K562 (cell line): ENCODE measurements at regions not wholly inside any gene's neighbourhood (a gene's known extent, or its start where the extent isn't known, plus 50 kb on each side); places are given as distances from the start of the nearest gene placed in this dataset.

Experiments
- ATAC-seq: fragments of 200-7000 bp; cut with Tn5 transposase; 3 replicates; pipeline ENCODE4 v1.9.1; 2020; ENCODE audit warnings: moderate library complexity
- BruUV-seq: library from RNA; stranded (reverse); fragments of 400-500 nt; replicated peaks from 2 replicates; lab custom pipeline; 2021; lab: Mats Ljungman, UMichigan
- CTCF ChIA-PET: fragments of 300-600 bp; formaldehyde crosslinking; extraction: SDS; loops from one replicate; lab custom pipeline; 2021; ENCODE audit warnings: low intra/inter-chr PET ratio; lab: Yijun Ruan, JAX
- POLR2A ChIA-PET: fragments of 300-600, 350-650 bp; sonication (Branson Sonifier 250); formaldehyde crosslinking; extraction: SDS; loops from one replicate; lab custom pipeline; 2021; ENCODE audit warnings: antibody characterized with exemption, inconsistent platforms; lab: Yijun Ruan, JAX
- DNase-seq, 4 experiments: peaks; one replicate each; pipeline versions ENCODE4 v3.0.0 to v3.0.0-alpha.2; 2011 to 2018; ENCODE audit warnings: low spot score in 3 of 4, mixed read lengths in 3 of 4; ENCODE audit errors: extremely low read depth in 1 of 4
- FAIRE-seq: peaks from 2 replicates; lab custom pipeline; 2011; peaks lifted over from hg19 to GRCh38; lab: Jason Lieb, UNC
- H2AFZ ChIP-seq: 2 replicates; pipeline ENCODE4 v1.6.0; 2011; ENCODE audit warnings: low read depth, low read length, control low read depth, inconsistent platforms
- H3K27ac ChIP-seq: fragments of 200-600 bp; 3 replicates; pipeline ENCODE4 v1.8.0; 2011; ENCODE audit warnings: low read depth, mild to moderate bottlenecking, control low read depth, inconsistent platforms, low read length, moderate library complexity, mixed read lengths; ENCODE audit errors: extremely low read depth
- H3K27me3 ChIP-seq, 2 experiments: fragments of 300-600 bp in 1 of 2; 2 replicates in 1 of 2; 3 replicates in 1 of 2; pipeline versions ENCODE4 v1.6.0 to v1.8.0; 2011; ENCODE audit warnings: inconsistent platforms in 2 of 2, low read length in 2 of 2, mild to moderate bottlenecking in 1 of 2, mixed read lengths in 1 of 2, moderate library complexity in 1 of 2; ENCODE audit not compliant: control insufficient read depth in 2 of 2, insufficient read depth in 2 of 2
- H3K36me3 ChIP-seq: fragments of 300-600 bp; 3 replicates; pipeline ENCODE4 v1.8.0; 2011; ENCODE audit warnings: mild to moderate bottlenecking, low read length, inconsistent platforms; ENCODE audit not compliant: control insufficient read depth, insufficient read depth
- H3K4me1 ChIP-seq, 2 experiments: fragments of 200-600 bp in 1 of 2; replicated peaks in 1 of 2; 2 replicates in 1 of 2; 3 replicates in 1 of 2; pipeline versions ENCODE4 v1.5.1 to v1.8.0; 2011; ENCODE audit warnings: inconsistent platforms in 2 of 2, low read length in 2 of 2, mild to moderate bottlenecking in 1 of 2, mixed read lengths in 1 of 2, moderate library complexity in 1 of 2; ENCODE audit not compliant: control insufficient read depth in 2 of 2, insufficient read depth in 2 of 2
- H3K4me2 ChIP-seq: 2 replicates; pipeline ENCODE4 v1.6.1; 2011; ENCODE audit warnings: low read length, control low read depth, inconsistent platforms, mixed read lengths; ENCODE audit not compliant: insufficient read depth
- H3K4me3 ChIP-seq: fragments of 200-600 bp; sonication (generic), shearing (Covaris generic); 2 replicates; pipeline ENCODE4 v1.5.1; 2016; ENCODE audit warnings: control low read depth, inconsistent platforms
- H3K79me2 ChIP-seq: fragments of 200-600 bp; 3 replicates; pipeline ENCODE4 v1.8.0; 2011; ENCODE audit warnings: low read length, inconsistent platforms; ENCODE audit not compliant: control insufficient read depth, insufficient read depth
- H3K9ac ChIP-seq, 2 experiments: 2 replicates each; pipeline versions ENCODE4 v1.6.0 to v1.6.1; 2011; ENCODE audit warnings: low read depth in 2 of 2, low read length in 2 of 2, control low read depth in 1 of 2, inconsistent platforms in 1 of 2, mild to moderate bottlenecking in 1 of 2, mixed read lengths in 1 of 2; ENCODE audit not compliant: insufficient read depth in 1 of 2
- H3K9me1 ChIP-seq: one replicate; pipeline ENCODE4 v1.6.0; 2011; ENCODE audit warnings: inconsistent platforms, mild to moderate bottlenecking, low read length, moderate library complexity; ENCODE audit not compliant: control insufficient read depth, insufficient read depth
- H3K9me3 ChIP-seq: replicated peaks from 2 replicates; pipeline ENCODE4 v1.5.1; 2011; ENCODE audit warnings: low read depth, low read length, inconsistent platforms; ENCODE audit not compliant: control insufficient read depth, insufficient read depth
- H4K20me1 ChIP-seq: replicated peaks from 2 replicates; pipeline ENCODE4 v1.6.1; 2011; ENCODE audit warnings: low read length, inconsistent platforms, mixed read lengths; ENCODE audit not compliant: control insufficient read depth, insufficient read depth
- CTCF ChIP-seq, 3 experiments: IDR thresholded peaks in 2 of 3; conservative IDR thresholded peaks in 1 of 3; 2 replicates each; pipeline ENCODE4 v1.5.1; 2011 to 2012; ENCODE audit warnings: low read length in 3 of 3, mild to moderate bottlenecking in 3 of 3, control low read depth in 2 of 3, improper control_type of control experiment in 1 of 3, inconsistent platforms in 1 of 3, low read depth in 1 of 3, mixed read lengths in 1 of 3, moderate library complexity in 1 of 3; ENCODE audit not compliant: insufficient read depth in 2 of 3
- TCFL5 ChIP-seq: fragments of 250-450 bp; sonication (Bioruptor Pico); conservative IDR thresholded peaks from 2 replicates; pipeline ENCODE4 v1.6.1; 2021; ENCODE audit warnings: mild to moderate bottlenecking, moderate library complexity, matching md5 sums
- TFE3 ChIP-seq: fragments of 450-650 bp; formaldehyde crosslinking; IDR thresholded peaks from 2 replicates; pipeline ENCODE4 v1.4.0; 2020; ENCODE audit warnings: mild to moderate bottlenecking, mixed read lengths
- XRCC5 ChIP-seq: fragments of 200-400 bp; formaldehyde crosslinking; IDR thresholded peaks from 2 replicates; pipeline ENCODE4 v1.6.1; 2017; ENCODE audit warnings: low read depth, mild to moderate bottlenecking, low read length
- WGBS: fragments of 100-300 bp; shearing (Covaris generic); methylation state at CpG from one replicate; pipeline ENCODE4 v1.1.6; 2016; ENCODE audit warnings: low coverage, mixed read lengths; ENCODE audit not compliant: insufficient coverage; ENCODE audit errors: missing lambda C conversion rate; 5-methylcytosine and 5-hydroxymethylcytosine counted together
- in situ Hi-C: fragments of 300-500 bp; cut with MboI; formaldehyde crosslinking; loops from 4 replicates; pipeline ENCODE4 v1.15.0; 2018; ENCODE audit warnings: inconsistent platforms, mixed read lengths
- intact Hi-C: fragments of 100-400 bp; cut with micrococcal nuclease; formaldehyde crosslinking; loops from 2 replicates; pipeline ENCODE4 v1.14.2; 2022

GRCh38 chr9:91489361-91489899 lies 65.8 kb upstream of the NFIL3 start (continued):
- TF ChIP-seq TFE3 (CRISPR knock-in tag): no peak
- TF ChIP-seq XRCC5: no peak

GRCh38 chr9:91488341-91488740 lies 64.7 kb upstream of the NFIL3 start:
- no peak overlapping the region for H3K4me3 ChIP-seq
- no peaks in the 10 kb centered on the region for H4K20me1 ChIP-seq
- FAIRE-seq (no peak), ATAC-seq (no peak), DNase-seq (no peak)
- TF ChIP-seq CTCF (IDR thresholded peaks at IDR 0.05 in 2 of 3, conservative IDR thresholded peaks at IDR 0.05 in 1 of 3; ENCODE audit: insufficient read depth in 2 of 3, low read depth in 1 of 3, low read length in 3 of 3): peak in 2 of 3 experiments; percentile 3 to 15; a peak in 1 of 6 replicates
- no peak for TF ChIP-seq TCFL5 (CRISPR knock-in tag)
- ChIA-PET POLR2A (no interaction called here), CTCF (no interaction called here)
- no peaks in the 10 kb centered on the region for H3K79me2 ChIP-seq
- no TSS peak for BruUV-seq
- no peaks in the 10 kb centered on the region for H3K9me3 ChIP-seq
- no peaks in the 10 kb centered on the region for H3K4me1 ChIP-seq
- H3K27ac ChIP-seq: no peak overlapping the region
- in situ Hi-C loops: no loop called here
- intact Hi-C loops: no loop called here
- no peak overlapping the region for H2AFZ ChIP-seq
- no peak overlapping the region for H3K9ac ChIP-seq
- peaks cover 6 to 39% of the 10 kb centered on the region in 2 experiments; a peak in 3 of 5 replicates for H3K27me3 ChIP-seq
- H3K4me2 ChIP-seq: no peak overlapping the region
- no peaks in the 10 kb centered on the region for H3K36me3 ChIP-seq
- 2% methylated on average over 5 of the region's 5 CpGs for WGBS
- no peaks in the 10 kb centered on the region for H3K9me1 ChIP-seq
